ENCODE measurements at regions not wholly inside any gene's neighbourhood (a gene's known extent, or its start where the extent isn't known, plus 50 kb on each side); places are given as distances from the start of the nearest gene placed in this dataset.

DNA sequence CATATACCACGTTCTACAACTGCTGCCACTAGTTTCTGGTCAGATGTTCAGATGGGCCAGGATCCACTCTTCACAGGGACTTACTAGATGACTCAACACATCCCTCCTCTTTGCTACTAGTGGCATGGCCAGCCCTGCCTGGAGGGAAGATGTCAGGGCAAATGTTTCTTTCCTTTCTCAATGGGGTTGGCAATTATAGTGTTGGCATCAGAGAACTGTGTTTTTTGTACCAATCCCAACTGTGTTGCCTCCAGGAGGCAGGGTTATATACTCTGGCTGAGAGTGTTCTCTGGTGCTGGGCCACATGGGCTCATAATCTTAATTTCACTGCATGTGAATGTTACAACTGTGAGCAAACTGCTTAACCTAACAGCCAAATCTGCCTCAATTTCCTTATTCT is 69.9 kb upstream of the AVPR1A start:
- TF ChIP-seq, protein P1, sequence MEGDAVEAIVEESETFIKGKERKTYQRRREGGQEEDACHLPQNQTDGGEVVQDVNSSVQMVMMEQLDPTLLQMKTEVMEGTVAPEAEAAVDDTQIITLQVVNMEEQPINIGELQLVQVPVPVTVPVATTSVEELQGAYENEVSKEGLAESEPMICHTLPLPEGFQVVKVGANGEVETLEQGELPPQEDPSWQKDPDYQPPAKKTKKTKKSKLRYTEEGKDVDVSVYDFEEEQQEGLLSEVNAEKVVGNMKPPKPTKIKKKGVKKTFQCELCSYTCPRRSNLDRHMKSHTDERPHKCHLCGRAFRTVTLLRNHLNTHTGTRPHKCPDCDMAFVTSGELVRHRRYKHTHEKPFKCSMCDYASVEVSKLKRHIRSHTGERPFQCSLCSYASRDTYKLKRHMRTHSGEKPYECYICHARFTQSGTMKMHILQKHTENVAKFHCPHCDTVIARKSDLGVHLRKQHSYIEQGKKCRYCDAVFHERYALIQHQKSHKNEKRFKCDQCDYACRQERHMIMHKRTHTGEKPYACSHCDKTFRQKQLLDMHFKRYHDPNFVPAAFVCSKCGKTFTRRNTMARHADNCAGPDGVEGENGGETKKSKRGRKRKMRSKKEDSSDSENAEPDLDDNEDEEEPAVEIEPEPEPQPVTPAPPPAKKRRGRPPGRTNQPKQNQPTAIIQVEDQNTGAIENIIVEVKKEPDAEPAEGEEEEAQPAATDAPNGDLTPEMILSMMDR (IDR thresholded peaks at IDR 0.05; ENCODE audit: extremely low read depth in 1 of 2, insufficient read depth in 1 of 2, low read depth in 1 of 2, low read length in 2 of 2): no peak
- TF ChIP-seq MYC (IDR thresholded peaks at IDR 0.05; ENCODE audit: low read depth, low read length): no peak
- no peak for TF ChIP-seq POLR2A (IDR thresholded peaks at IDR 0.05; ENCODE audit: low read depth, low read length)
- TF ChIP-seq POLR2AphosphoS5 (IDR thresholded peaks at IDR 0.05; ENCODE audit: insufficient read depth, low read depth, low read length): no peak
- no peak for TF ChIP-seq GATA2 (IDR thresholded peaks at IDR 0.05; ENCODE audit: insufficient read depth, insufficient read length, low read depth, low read length)
- TF ChIP-seq EZH2 (IDR thresholded peaks at IDR 0.05; ENCODE audit: borderline replicate concordance, low read depth, low read length, severe bottlenecking): no peak

Data from endothelial cell of umbilical vein (primary cell).